ENCODE measurements at regions not wholly inside any gene's neighbourhood (a gene's known extent, or its start where the extent isn't known, plus 50 kb on each side); places are given as distances from the start of the nearest gene placed in this dataset.

GRCh38 chr22:49303061-49303735, 524.5 kb downstream of the BRD1 start:
- DNase-seq (ENCODE audit: low read depth) = no peak
- no peak overlapping the region for H3K4me3 ChIP-seq (ENCODE audit: control insufficient read depth, low read depth, low read length)
- TF ChIP-seq, protein P1, sequence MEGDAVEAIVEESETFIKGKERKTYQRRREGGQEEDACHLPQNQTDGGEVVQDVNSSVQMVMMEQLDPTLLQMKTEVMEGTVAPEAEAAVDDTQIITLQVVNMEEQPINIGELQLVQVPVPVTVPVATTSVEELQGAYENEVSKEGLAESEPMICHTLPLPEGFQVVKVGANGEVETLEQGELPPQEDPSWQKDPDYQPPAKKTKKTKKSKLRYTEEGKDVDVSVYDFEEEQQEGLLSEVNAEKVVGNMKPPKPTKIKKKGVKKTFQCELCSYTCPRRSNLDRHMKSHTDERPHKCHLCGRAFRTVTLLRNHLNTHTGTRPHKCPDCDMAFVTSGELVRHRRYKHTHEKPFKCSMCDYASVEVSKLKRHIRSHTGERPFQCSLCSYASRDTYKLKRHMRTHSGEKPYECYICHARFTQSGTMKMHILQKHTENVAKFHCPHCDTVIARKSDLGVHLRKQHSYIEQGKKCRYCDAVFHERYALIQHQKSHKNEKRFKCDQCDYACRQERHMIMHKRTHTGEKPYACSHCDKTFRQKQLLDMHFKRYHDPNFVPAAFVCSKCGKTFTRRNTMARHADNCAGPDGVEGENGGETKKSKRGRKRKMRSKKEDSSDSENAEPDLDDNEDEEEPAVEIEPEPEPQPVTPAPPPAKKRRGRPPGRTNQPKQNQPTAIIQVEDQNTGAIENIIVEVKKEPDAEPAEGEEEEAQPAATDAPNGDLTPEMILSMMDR (IDR thresholded peaks at IDR 0.05; ENCODE audit: control insufficient read depth, insufficient read depth, low read depth, low read length, missing control alignments) = no peak

- no peak overlapping the region for H3K4me3 ChIP-seq (ENCODE audit: control insufficient read depth, low read depth, low read length)
- TF ChIP-seq, protein P1 (IDR thresholded peaks at IDR 0.05; ENCODE audit: control insufficient read depth, insufficient read depth, low read depth, low read length, missing control alignments) = no peak
- DNase-seq (ENCODE audit: low read depth) = no peak
These were observed 525.1 kb downstream of the BRD1 start for GRCh38 chr22:49302530-49302929.

DNA sequence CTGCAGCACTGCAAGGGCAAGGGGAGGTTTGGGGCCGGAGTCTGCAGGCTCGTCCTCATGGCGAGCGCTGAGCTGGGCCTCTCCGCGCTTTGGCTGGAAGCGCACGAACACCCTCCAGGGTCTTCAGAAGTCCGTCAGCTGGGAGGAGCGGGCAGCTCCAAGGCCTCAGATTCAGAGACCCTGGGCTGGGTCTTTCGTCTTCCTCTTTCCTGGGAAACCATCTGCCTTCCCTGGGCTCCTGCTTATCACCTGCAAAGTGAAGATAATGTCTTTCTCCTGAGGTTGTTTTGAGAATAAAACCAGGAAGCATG, 525.6 kb downstream of the BRD1 start:
- TF ChIP-seq, protein P1 (IDR thresholded peaks at IDR 0.05; ENCODE audit: control insufficient read depth, insufficient read depth, low read depth, low read length, missing control alignments) = no peak
- no peak overlapping the region for H3K4me3 ChIP-seq (ENCODE audit: control insufficient read depth, low read depth, low read length)
- DNase-seq (ENCODE audit: low read depth) = no peak

GRCh38 chr22:49301398-49302149, 526.1 kb downstream of the BRD1 start:
- TF ChIP-seq, protein P1 (IDR thresholded peaks at IDR 0.05; ENCODE audit: control insufficient read depth, insufficient read depth, low read depth, low read length, missing control alignments) = no peak
- no peak for DNase-seq (ENCODE audit: low read depth)
- no peak overlapping the region for H3K4me3 ChIP-seq (ENCODE audit: control insufficient read depth, low read depth, low read length)

DNA sequence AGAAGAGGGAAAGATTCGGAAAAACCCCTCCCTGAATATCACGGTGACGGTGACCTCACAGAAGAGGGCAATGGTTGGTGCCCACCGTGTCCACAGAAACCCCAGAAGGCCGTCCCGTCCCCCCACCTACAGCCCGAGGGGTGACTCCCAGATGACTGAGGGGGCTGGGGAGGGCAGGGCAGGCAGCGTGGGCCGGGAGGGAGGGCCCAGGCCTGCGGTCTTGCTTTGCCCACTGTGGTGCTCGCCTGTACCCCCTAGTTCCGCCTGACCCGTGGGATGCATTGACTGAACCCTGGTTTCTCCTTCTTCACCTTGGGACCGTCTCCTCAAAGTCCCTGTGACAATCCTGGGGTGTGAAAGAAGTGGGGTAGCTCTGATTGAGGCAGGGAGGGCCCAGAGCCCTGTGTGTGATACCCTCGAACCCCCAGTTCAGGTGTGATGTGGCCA, 526.7 kb downstream of the BRD1 start:
- DNase-seq (ENCODE audit: low read depth) = no peak
- TF ChIP-seq, protein P1 (IDR thresholded peaks at IDR 0.05; ENCODE audit: control insufficient read depth, insufficient read depth, low read depth, low read length, missing control alignments) = no peak
- no peak overlapping the region for H3K4me3 ChIP-seq (ENCODE audit: control insufficient read depth, low read depth, low read length)

- TF ChIP-seq, protein P1 (IDR thresholded peaks at IDR 0.05; ENCODE audit: control insufficient read depth, insufficient read depth, low read depth, low read length, missing control alignments) = no peak
- no peak for DNase-seq (ENCODE audit: low read depth)
- no peak overlapping the region for H3K4me3 ChIP-seq (ENCODE audit: control insufficient read depth, low read depth, low read length)
These were observed 527.4 kb downstream of the BRD1 start for GRCh38 chr22:49300241-49300640.

Measured in AG09309 (cell line).